ENCODE measurements at regions not wholly inside any gene's neighbourhood (a gene's known extent, or its start where the extent isn't known, plus 50 kb on each side); places are given as distances from the start of the nearest gene placed in this dataset.

DNA sequence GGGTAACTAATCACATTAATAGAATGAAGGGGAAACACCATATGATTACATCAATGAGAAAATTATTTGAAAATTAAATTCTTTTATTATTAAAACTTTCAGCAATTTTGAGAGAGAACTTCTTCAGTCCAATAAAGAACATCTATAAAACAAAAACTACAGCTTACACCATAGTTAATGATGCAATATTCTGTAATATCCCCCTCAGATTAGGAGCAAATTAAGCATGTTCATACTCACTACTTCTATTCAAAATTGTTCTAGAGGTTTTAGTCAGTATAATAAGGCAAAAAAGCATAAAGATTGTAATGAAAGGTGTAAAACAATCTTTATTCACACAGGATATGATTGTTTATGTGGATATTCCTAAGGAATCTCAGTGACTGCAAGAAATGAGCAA, 465.4 kb downstream of the CD109 start:
- DNase-seq (ENCODE audit: insufficient read length, low spot score) (no peak), FAIRE-seq (no peak)

DNA sequence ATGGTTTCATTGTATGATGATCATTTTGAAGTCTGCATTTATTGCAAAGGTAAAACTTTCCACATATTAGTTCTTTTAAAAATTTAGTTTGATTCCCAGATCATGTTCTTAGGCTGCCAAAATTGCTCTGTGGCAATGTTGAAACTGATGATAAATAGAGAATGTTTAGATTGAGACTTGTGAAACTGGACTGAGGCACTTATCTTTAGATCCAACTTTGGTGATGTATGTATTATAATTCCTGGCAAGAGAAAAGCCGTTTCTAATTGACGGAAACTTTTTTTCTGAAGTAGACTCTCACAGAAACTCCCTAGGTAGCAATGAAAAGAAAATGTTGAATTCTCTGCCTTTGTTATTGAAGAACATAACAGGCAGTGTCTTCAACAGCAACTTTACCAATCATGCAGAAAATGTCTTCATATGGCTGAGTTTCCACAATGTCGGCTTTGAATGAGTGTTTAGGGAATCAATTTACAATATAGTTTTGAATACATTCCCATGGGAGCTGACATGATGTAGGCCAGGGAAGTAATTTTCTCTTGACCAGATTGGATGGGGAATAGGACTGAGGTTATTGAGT, 456.2 kb downstream of the CD109 start:
- FAIRE-seq = no peak
- no peak for DNase-seq (ENCODE audit: insufficient read length, low spot score)

DNA sequence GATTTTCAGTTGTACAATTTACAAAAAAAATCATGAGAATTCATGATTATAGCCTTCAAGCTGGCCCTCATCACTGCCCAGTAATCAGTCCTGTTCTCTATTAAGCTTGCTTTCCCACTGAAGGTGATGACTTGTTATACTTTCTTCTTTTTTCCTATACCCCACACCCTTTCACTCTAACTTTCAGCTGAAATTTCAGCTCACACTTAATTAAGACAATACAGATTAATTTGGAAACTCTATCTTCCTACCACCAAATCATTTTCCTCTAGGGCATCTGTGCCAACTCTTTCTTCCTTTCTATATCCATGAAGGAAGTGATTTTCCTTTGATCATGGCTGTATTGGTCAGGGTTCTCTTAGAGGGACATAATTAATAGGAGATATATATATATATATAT, 449.9 kb downstream of the CD109 start:
- FAIRE-seq = no peak
- no peak for DNase-seq (ENCODE audit: insufficient read length, low spot score)

GRCh38 chr6:74137911-74138310, 441.9 kb downstream of the CD109 start:
- DNase-seq (ENCODE audit: insufficient read length, low spot score) (peak; percentile 18), FAIRE-seq (peak; percentile 36)

GRCh38 chr6:74134327-74134726, 438.3 kb downstream of the CD109 start:
- no peak for FAIRE-seq
- no peak for DNase-seq (ENCODE audit: insufficient read length, low spot score)

GRCh38 chr6:74133073-74133472, 437.1 kb downstream of the CD109 start:
- FAIRE-seq (no peak), DNase-seq (ENCODE audit: insufficient read length, low spot score) (no peak)

DNA sequence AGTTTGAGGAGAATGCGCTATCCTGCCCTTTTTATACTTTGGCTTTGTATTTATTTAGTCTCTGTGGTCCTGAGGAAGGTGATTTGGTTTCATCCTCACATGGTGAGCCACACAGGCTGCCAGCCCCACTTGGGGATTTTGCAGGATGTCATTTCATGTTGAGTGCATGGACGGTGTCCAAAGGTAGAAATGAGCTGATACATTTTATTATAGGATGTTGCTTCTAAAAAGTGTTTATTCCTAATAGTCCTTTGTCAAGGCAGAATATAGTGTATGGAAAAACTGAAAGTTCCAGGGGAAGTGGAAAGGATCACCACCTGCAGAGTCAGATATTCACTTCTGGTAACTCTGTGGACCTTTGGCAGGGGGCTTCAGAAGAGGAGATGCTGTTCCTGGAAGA, 434.6 kb downstream of the CD109 start:
- FAIRE-seq (no peak), DNase-seq (ENCODE audit: insufficient read length, low spot score) (no peak)

DNA sequence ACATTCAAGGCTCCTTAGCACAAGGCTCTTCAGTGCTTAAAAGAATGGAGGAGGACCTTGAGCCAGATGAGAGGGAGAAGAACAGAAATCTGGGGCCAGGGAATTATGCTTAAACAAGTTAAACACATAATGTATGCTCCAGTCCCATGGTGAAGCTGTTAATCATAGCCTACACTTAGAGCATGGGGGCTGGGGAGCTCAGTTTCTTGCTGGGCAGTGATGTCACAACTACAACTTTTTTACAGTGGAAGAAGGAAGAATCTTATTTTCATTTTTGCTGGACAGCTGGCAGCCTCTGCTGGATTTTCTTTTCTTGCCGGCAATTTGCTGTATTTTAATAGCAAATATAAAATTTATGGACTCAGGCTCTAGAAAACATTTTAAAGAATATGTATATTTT, 432.5 kb downstream of the CD109 start:
- DNase-seq (ENCODE audit: insufficient read length, low spot score) (no peak), FAIRE-seq (no peak)

DNA sequence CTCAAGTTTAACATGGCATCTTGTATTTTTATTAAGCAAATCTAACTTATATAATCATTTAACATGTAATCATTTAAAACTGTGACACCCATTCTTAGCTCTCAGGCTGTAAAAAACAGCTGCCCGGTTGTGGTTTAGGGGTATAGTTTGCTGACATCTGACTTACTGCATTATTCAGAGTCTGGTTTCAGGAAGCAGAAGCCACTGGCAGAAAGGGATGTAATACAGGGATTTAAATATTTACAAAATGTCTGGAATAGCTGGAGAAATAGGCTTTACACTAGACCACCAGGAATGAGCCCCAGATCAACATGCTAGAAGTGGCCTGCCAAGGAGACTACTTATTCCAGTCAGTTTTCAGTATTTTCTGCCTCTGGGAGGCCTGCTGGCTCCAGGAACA, 421.1 kb downstream of the CD109 start:
- DNase-seq (ENCODE audit: insufficient read length, low spot score) = no peak
- no peak for FAIRE-seq

DNA sequence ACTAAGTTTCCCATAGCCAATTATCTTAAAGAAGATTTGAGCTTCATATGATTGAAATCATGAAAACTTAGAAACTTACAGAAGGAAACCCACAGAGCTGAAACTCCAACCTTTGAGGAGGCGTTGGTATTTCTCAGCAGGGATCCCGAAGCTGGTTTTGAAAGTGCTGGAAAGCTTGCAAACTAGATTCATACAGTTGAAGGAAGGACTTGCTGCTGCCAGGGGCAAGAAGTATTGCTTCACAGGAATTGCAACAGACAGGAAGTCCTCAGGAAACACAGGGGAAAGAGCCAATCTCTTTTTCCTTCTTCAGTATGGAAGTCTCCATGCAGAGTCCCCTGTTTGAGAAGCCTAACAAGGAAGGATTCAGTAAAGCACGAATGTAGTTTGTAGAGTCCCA, 419.7 kb downstream of the CD109 start:
- FAIRE-seq (no peak), DNase-seq (ENCODE audit: insufficient read length, low spot score) (no peak)

DNA sequence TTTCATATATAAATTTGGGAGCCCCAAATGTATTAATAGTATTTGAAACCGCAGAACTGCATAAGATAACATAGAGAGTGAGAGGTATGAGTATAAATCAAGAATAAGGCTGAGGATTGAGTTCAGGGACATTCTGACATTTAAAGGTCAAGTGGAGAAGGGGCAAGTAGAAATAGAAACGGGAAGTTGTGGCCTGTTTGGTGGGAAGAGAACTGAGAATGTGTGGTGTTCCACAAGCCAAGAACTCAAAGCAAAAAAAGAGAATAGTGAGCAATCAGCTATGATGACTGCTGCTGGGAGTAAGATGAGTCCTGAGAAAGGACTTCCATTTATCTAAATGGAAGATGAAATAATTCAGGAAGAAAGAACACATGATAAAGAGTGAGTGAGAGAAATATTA, 418.4 kb downstream of the CD109 start:
- DNase-seq (ENCODE audit: insufficient read length, low spot score) (no peak), FAIRE-seq (no peak)

DNA sequence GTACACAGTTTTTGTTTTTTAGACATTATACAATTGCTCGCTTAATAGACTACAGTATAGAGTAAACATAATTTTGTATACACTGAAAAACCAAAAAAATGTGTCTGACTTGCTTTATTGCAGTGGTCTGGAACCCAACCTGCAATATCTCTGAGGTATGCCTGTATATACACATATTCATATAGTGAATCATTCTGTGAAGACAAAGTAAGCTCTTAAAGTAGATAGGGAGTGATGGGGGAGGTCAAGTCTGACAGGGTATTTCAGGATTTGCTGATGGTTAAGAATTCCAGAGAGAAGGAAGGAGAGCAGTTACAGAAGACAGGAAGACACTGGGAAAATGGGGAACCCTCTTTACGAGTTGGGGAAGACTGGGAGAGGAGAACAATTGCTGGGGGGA, 417.9 kb downstream of the CD109 start:
- FAIRE-seq (no peak), DNase-seq (ENCODE audit: insufficient read length, low spot score) (no peak)

DNA sequence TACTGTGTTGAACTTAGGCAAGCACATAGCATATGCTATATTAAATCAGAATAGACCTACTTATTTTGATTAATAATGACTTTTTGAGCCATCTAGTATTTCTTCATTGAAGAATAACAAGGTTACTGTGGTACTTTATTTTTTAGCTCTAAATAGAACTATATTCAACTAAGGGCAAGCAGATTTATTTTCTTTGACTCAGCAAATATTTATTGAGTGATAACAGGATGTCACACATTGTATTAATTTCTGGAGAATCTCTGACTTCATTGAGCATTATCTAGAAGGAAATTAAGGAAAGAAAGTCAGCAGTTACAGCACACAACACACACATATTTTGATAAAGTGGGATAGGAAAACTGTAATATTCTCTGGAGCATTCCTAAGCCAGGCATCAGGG, 407.4 kb downstream of the CD109 start:
- FAIRE-seq (no peak), DNase-seq (ENCODE audit: insufficient read length, low spot score) (no peak)

GRCh38 chr6:74100719-74101287, 404.8 kb downstream of the CD109 start:
- no peak for FAIRE-seq
- DNase-seq (ENCODE audit: insufficient read length, low spot score) = no peak

DNA sequence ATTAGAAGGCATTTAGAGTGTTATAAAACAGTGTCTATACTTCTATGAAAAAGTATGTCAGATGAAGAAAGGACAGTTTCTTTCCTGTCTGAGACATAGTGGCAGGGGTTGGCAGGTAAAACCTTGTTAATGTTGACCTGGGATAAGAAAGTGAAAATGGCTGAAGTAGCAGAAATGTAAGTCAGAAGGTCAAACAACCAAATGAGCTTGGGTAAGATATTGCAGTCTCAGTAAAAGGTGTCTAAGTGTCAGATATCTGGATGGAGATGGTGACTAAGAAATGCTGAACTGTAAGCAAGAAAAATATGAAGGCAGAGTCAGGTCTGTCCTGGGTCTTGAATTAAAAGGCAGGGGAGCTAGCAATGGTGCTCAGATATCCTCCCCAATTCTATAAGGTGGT, 400.3 kb downstream of the CD109 start:
- FAIRE-seq (no peak), DNase-seq (ENCODE audit: insufficient read length, low spot score) (no peak)

DNA sequence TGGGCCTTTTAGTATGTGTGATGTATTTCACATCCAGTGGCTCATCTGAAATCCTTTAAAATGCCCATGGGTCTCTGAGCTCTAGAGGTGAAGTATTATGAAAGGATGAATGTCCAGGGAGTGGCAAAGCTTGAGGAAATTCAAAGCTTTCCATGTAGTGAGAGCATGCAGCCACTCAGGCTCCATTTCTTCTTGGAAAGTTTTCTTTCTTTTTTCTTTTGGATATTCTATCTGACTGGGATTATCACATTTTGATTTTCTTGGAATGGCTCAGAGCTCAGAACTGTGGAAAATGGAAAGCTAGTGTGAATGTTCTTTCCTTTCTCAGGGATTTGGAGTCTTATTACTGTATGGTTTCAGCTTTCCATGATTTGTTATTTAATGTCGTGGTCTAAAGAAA, 397.4 kb downstream of the CD109 start:
- no peak for FAIRE-seq
- DNase-seq (ENCODE audit: insufficient read length, low spot score) = no peak

DNA sequence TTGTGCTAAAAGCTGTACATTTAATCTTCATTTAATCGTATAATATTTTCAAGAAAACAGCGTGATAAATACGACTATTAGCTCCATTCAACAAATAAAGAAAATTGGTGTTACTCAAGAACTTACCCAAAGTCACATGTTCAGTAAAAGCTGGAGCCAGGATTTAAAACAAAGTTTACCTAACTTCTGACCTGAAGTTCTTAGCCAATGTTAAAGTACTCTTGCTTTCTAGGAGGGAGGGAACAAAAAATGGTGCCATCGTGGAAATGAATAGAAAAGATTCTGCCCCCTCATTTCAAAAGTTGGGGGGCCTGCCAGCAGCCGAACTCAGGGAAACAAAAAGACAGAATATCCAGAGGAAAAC, 395.8 kb downstream of the CD109 start:
- no peak for DNase-seq (ENCODE audit: insufficient read length, low spot score)

GRCh38 chr6:74091136-74091793, 395.3 kb downstream of the CD109 start:
- no peak for FAIRE-seq
- no peak for DNase-seq (ENCODE audit: insufficient read length, low spot score)

More for the DNA sequence above, 395.8 kb downstream of the CD109 start:
- FAIRE-seq = no peak

- FAIRE-seq (no peak), DNase-seq (ENCODE audit: insufficient read length, low spot score) (no peak)
Observed at GRCh38 chr6:74087899-74088298, 391.9 kb downstream of the CD109 start.

GRCh38 chr6:74075896-74076295, 379.9 kb downstream of the CD109 start:
- DNase-seq (ENCODE audit: insufficient read length, low spot score) = no peak
- FAIRE-seq = no peak

GRCh38 chr6:74075323-74075722, 379.3 kb downstream of the CD109 start:
- no peak for DNase-seq (ENCODE audit: insufficient read length, low spot score)
- no peak for FAIRE-seq

GRCh38 chr6:74074645-74075044, 378.6 kb downstream of the CD109 start:
- DNase-seq (ENCODE audit: insufficient read length, low spot score) = no peak
- FAIRE-seq = no peak

GRCh38 chr6:74073999-74074398, 378.0 kb downstream of the CD109 start:
- no peak for FAIRE-seq
- no peak for DNase-seq (ENCODE audit: insufficient read length, low spot score)

Measured in HTR-8/SVneo (cell line).